LNCAP (cell line): ENCODE measurements at regions not wholly inside any gene's neighbourhood (a gene's known extent, or its start where the extent isn't known, plus 50 kb on each side); places are given as distances from the start of the nearest gene placed in this dataset.

Experiments used
- CTCF ChIP-seq: fragments of 450-650 bp; IDR thresholded peaks from 2 replicates; pipeline ENCODE4 v1.5.1; 2017; ENCODE audit warnings: mild to moderate bottlenecking

DNA sequence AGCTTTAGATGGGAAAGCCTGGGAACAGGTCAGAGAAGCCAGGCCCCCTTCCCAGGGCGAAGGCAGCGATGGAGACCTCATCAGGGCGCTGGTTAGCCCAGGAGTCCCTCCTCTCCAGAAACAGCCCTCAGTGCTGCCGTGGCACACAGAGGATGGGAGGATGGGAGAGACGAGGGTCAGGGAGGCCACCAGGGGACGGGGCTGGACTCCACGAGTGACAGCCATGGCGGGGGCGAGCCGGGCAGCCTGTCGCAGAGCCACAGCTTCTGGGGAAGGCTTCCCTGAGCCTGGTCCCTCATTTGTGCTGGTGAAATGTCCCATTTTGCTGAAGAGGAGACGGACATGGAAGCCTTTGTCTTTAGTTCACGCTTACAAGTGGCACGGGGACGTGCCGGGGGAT lies 1390.5 kb downstream of the TBC1D22A start:
- no peak for TF ChIP-seq CTCF

DNA sequence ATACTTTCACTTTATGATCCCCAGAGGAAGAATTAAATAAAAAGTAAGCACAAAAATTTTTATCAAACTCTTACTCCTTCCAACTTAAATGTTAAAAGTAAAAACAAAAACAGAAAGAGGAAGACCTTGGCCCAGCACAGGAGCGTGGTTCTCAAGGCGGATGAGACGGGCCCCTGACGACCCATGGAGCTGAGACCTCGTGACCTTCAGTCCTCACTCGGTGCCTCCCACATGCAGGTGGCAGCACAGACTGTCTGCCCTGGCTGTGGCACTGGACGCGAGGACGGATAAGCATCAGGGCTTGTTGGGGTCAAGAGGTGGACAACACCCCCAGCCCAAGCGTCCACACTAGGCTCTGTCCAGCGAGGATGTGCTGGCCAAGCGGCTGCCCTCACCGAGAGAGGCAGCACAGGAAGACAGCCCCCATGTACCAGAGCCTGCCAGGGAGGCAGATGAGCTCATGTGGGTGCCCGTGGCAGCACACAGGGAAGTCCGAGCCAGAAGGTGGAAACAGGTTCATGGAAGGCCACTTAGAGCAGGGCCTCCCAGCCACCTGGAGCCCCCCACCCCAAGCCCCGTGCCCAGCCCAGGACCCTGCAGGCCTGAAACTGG lies 1389.8 kb downstream of the TBC1D22A start:
- TF ChIP-seq CTCF = no peak

DNA sequence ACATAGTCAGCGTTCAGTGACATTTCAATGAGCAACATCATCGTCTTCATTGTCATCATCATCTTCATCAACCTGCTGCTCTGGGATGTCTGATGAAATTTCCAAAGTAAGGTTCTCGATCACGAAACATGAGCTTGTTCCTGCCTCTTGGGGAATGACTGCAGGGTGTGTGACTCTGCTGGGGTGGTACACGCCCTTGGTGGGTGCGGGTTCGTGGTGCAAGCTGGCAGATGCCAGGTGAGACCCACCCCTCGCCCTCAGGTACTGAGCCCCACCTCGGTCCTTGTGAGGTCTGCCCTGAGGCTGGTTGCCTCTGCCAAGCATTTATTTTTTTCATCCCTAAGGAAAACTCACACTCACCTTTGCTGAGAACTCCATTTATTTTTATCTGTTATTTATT lies 1389.2 kb downstream of the TBC1D22A start:
- no peak for TF ChIP-seq CTCF

DNA sequence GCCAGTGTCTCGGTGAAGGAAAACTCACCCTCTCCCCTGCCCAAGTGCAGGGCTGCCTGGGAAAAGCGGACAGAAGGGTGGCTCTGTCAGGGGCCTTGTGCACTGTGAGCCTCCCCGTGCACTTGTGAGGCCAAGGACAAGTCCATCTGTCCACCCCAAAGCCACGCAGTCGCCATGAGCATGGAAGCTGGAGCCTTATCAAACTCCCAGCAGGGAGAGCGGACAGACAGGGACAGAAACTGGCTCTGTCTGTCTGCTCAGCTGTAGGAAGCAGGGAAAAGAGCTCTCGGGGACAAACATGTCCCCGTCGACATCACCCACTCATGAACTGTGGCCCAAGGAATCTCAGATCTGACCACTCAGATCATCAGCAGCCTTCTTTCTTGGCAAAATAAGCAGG lies 1385.4 kb downstream of the TBC1D22A start:
- TF ChIP-seq CTCF = no peak

- no peak for TF ChIP-seq CTCF
Observed at GRCh38 chr22:48147404-48147803, 1385.0 kb downstream of the TBC1D22A start.

DNA sequence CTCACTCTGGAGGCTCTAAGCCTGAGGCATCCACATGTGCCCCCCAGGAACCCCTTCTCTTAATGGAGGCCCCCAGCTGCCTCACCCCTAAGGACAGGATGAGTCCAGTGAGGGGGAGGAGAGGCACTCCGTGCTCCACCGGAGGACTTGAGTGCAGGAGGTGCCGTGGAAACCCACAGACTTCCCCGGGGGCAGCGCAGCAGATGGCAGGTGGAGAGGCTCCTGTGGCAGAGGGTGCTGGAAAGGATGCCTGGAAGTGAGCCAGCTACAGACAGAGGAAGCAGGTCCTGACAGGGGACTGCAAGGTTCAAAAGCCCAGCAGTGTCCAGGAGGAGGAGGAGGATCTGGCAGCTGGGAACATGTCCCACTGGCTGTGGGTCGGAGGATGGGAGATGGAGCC lies 1384.0 kb downstream of the TBC1D22A start:
- no peak for TF ChIP-seq CTCF

GRCh38 chr22:48145738-48146137 lies 1383.3 kb downstream of the TBC1D22A start:
- no peak for TF ChIP-seq CTCF

- no peak for TF ChIP-seq CTCF
Observed at GRCh38 chr22:48144318-48144717, 1381.9 kb downstream of the TBC1D22A start.
